Esophagus squamous epithelium (tissue), 5 donors: ENCODE measurements at regions not wholly inside any gene's neighbourhood (a gene's known extent, or its start where the extent isn't known, plus 50 kb on each side); places are given as distances from the start of the nearest gene placed in this dataset.
"Not testable (repeated sequence)": the region's sequence is repeated elsewhere in the genome, so short reads cannot be mapped to it uniquely, and the experiment has no call there.

Source experiments
- DNase-seq: peaks from one replicate; lab custom pipeline; 2025; lab: John Stamatoyannopoulos, UW
- H3K27ac ChIP-seq, 4 donors: fragments of 200-600 bp; sonication (generic); one replicate each; pipeline ENCODE4 v1.5.1; 2016 to 2019; ENCODE audit warnings: mild to moderate bottlenecking in 1 of 4
- H3K27me3 ChIP-seq, 4 donors: fragments of 200-600 bp; sonication (generic); 1 replicate in 3 of 4; 2 replicates in 1 of 4; pipeline versions ENCODE4 v1.5.1 to v1.6.0; 2017 to 2021; ENCODE audit warnings: antibody characterized with exemption in 1 of 4
- H3K36me3 ChIP-seq, 3 donors: fragments of 200-600 bp; sonication (generic); one replicate each; pipeline ENCODE4 v1.5.1; 2016 to 2019
- H3K4me1 ChIP-seq, 3 donors: fragments of 200-600 bp; sonication (generic); one replicate each; pipeline ENCODE4 v1.5.1; 2017 to 2019
- H3K4me3 ChIP-seq, 4 donors: fragments of 200-600 bp; sonication (generic); 1 replicate in 3 of 4; 2 replicates in 1 of 4; pipeline ENCODE4 v1.5.1; 2016 to 2019; ENCODE audit warnings: mild to moderate bottlenecking in 2 of 4, moderate library complexity in 1 of 4
- H3K9me3 ChIP-seq, 3 donors: fragments of 200-600 bp; sonication (generic); one replicate each; pipeline ENCODE4 v1.5.1; 2016 to 2019
- POLR2A ChIP-seq, 4 donors: fragments of 450-650 bp; IDR thresholded peaks; one replicate each; pipeline ENCODE4 v1.6.1; 2017; ENCODE audit warnings: antibody characterized with exemption in 4 of 4, mild to moderate bottlenecking in 4 of 4, moderate library complexity in 3 of 4
- WGBS, 2 donors: methylation state at CpG; one replicate each; pipeline ENCODE4 v1.1.5; 2018; 5-methylcytosine and 5-hydroxymethylcytosine counted together
- intact Hi-C: fragments of 100-400 bp; cut with DNase I; formaldehyde crosslinking; loops from one replicate; pipeline ENCODE4 v1.15.0; 2022
- TF ChIP-seq, protein P1 (sequence below), 6 experiments: fragments of 450-650 bp in 4 of 6; fragments of 200-600 bp in 2 of 6; sonication (generic) in 2 of 6; IDR thresholded peaks; one replicate each; pipeline ENCODE4 v1.5.1; 2016 to 2019; ENCODE audit warnings: antibody characterized with exemption in 6 of 6, mild to moderate bottlenecking in 4 of 6, moderate library complexity in 4 of 6
- donor health status: DM: yes; HTN: yes; CAD: no.

DNA sequence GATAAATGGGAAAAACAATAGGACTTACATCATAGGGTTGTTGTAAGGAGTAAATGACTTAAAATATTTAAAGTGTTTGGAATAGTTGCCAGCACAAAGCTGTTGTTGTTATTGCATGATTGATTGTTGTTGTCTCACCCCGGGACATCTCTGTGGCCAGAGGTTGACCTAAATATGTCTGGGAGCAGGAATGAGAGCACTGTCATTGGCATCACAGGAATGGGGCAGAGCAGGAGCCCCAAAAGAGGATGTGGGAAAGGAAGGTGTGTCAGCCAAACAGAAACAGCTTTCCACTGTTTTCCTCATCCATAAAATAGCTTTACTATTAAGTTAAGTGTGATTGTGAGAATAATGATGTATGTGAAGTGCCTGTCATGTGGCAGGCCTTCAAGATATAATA is 121.6 kb downstream of the TMEM168 start:
- Histone ChIP-seq H3K4me1 (no peaks in the 10 kb centered on the region), H3K4me3 (no peak overlapping the region), H3K9me3 (no peaks in the 10 kb centered on the region), H3K27me3 (no peaks in the 10 kb centered on the region), H3K27ac (no peak overlapping the region), H3K36me3 (no peaks in the 10 kb centered on the region)
- TF ChIP-seq POLR2A (IDR thresholded peaks at IDR 0.05) = no peak
- TF ChIP-seq, protein P1, sequence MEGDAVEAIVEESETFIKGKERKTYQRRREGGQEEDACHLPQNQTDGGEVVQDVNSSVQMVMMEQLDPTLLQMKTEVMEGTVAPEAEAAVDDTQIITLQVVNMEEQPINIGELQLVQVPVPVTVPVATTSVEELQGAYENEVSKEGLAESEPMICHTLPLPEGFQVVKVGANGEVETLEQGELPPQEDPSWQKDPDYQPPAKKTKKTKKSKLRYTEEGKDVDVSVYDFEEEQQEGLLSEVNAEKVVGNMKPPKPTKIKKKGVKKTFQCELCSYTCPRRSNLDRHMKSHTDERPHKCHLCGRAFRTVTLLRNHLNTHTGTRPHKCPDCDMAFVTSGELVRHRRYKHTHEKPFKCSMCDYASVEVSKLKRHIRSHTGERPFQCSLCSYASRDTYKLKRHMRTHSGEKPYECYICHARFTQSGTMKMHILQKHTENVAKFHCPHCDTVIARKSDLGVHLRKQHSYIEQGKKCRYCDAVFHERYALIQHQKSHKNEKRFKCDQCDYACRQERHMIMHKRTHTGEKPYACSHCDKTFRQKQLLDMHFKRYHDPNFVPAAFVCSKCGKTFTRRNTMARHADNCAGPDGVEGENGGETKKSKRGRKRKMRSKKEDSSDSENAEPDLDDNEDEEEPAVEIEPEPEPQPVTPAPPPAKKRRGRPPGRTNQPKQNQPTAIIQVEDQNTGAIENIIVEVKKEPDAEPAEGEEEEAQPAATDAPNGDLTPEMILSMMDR (IDR thresholded peaks at IDR 0.05) = no peak
- 58 to 63% methylated on average over 1 of the region's 1 CpG for WGBS, 2 donors
- DNase-seq = no peak
- intact Hi-C loops = no loop called here

DNA sequence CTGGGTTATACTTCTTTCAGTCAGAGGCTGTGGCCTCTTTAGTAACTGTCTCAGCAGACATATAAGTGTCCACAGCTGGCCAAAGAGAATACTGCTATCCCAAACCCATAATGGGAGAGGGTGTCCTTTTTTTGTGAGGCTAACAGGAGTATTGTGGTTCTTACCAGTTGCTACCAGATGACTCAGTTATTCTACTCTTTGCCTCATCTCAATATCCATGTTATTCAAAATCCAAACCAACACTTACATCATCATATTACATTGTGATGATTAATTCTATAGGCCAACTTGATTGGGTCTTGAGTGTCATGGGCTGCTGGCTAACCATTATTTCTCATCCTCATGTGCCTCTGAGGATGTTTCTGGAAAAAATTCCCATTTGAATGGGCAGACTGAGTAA is 120.9 kb downstream of the TMEM168 start:
- DNase-seq = no peak
- no peak for TF ChIP-seq POLR2A (IDR thresholded peaks at IDR 0.05)
- Histone ChIP-seq H3K27ac (no peak overlapping the region), H3K27me3 (no peaks in the 10 kb centered on the region), H3K36me3 (no peaks in the 10 kb centered on the region), H3K9me3 (no peaks in the 10 kb centered on the region), H3K4me3 (no peak overlapping the region), H3K4me1 (no peaks in the 10 kb centered on the region)
- intact Hi-C loops = no loop called here

DNA sequence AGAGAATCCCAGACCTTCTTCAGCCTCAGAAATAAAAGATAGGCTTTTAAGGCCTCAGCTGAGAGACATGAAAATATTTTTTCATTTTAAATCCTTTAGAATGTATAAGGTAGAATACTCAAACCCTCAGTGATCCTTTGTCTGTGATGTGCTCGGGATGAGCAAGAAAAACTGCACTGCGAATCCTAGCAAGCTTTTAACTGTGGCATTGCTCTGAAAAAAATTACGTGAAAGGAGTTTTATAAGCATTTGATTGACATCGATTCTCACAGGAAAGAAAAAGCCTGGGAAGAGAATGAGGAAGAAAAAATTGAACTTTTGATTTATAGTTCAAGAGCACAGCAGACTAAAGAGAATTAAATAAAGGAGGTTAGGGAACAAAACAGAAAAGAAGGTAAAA is 120.0 kb downstream of the TMEM168 start:
- Histone ChIP-seq H3K9me3 (no peaks in the 10 kb centered on the region), H3K36me3 (no peaks in the 10 kb centered on the region), H3K27me3 (no peaks in the 10 kb centered on the region), H3K4me1 (no peaks in the 10 kb centered on the region), H3K27ac (no peak overlapping the region), H3K4me3 (no peak overlapping the region)
- no peak for DNase-seq
- intact Hi-C loops = no loop called here
- WGBS, 2 donors = 74 to 86% methylated on average over 4 of the region's 4 CpGs
- TF ChIP-seq, protein P1 (IDR thresholded peaks at IDR 0.05) = no peak
- no peak for TF ChIP-seq POLR2A (IDR thresholded peaks at IDR 0.05)

DNA sequence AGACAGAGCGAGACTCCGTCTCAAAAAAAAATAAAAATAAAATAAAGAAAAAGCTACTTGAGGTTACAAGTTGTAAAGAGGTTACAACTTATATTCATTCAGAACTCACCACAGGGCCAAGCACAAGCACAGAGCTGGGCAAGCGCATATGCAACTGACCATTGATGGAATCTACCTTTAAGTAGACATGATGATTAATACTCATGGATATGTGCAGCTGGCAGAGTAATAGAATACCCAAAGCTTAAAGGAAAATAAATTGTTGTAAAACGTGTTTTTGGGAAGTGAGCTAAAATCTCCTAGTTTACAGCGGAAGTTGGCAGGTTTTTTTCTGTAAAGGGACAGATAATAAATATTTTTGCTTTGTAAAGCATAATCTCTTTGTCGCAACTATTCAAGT is 111.6 kb downstream of the TMEM168 start:
- Histone ChIP-seq H3K27ac (no peak overlapping the region), H3K4me3 (no peak overlapping the region), H3K9me3 (no peaks in the 10 kb centered on the region), H3K27me3 (no peaks in the 10 kb centered on the region), H3K36me3 (no peaks in the 10 kb centered on the region), H3K4me1 (no peaks in the 10 kb centered on the region)
- intact Hi-C loops = no loop called here
- DNase-seq = no peak
- TF ChIP-seq, protein P1 (IDR thresholded peaks at IDR 0.05) = no peak
- TF ChIP-seq POLR2A (IDR thresholded peaks at IDR 0.05) = no peak
- 70 to 74% methylated on average over 6 of the region's 6 CpGs for WGBS, 2 donors

DNA sequence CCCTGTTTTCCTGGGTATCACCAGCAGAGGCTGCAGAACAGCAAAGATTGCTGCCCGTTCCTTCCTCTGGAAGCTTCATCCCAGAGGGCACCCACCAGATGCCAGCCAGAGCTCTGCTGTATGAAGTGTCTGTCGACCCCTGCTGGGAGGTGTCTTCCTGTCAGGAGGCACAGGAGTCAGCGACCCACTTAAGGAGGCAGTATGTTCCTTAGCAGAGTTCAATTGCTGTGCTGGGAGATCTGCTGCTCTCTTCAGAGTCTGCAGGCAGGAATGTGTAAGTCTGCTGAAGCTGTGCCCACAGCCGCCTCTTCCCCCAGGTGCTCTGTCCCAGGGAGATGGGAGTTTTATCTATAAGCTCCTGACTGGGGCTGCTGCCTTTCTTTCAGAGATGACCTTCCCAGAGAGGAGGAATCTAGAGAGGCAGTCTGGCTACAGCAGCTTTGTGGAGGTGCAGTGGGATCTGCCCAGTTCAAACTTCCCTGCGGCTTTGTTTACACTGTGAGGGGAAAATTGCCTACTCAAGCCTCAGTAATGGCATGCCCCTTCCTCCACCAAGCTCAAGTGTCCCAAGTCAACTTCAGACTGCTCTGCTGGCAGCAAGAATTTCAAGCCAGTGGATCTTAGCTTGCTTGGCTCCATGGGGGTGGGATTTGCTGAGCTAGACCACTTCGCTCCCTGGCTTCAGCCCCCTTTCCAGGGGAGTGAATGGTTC is 100.6 kb downstream of the TMEM168 start:
- H3K4me1 ChIP-seq, H3K4me3 ChIP-seq, DNase-seq, H3K27ac ChIP-seq, H3K36me3 ChIP-seq, intact Hi-C loops, H3K27me3 ChIP-seq, H3K9me3 ChIP-seq: not testable (repeated sequence)
- no CpG with 5 or more reads among the region's 6 CpGs for WGBS, 2 donors

DNA sequence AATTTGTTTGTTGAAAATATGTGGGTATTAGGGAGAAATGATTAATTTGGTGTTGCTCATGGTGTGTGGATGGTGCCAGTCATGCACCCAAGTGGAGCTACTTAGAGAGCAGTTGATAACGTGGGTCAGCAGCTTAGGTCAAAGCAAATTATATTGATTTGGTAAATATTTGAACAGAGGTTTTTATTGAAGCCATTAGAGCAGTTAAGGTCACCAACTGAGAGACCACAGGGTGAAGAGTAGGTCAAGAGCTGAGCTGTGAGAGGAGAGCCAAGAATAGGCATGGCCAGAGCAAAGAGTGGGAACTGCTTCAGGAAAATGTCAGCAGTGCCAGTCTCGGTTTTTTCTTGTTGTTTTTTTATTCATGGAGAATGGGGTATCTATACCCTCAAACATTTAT is 97.9 kb downstream of the TMEM168 start:
- intact Hi-C loops = no loop called here
- TF ChIP-seq POLR2A (IDR thresholded peaks at IDR 0.05) = no peak
- TF ChIP-seq, protein P1 (IDR thresholded peaks at IDR 0.05) = no peak
- Histone ChIP-seq H3K36me3 (no peaks in the 10 kb centered on the region), H3K4me1 (no peaks in the 10 kb centered on the region), H3K27ac (no peak overlapping the region), H3K27me3 (no peaks in the 10 kb centered on the region), H3K9me3 (peaks cover 0 to 2% (median 0%) of the 10 kb centered on the region in 3 donors), H3K4me3 (no peak overlapping the region)
- WGBS, 2 donors = 24 to 27% methylated on average over 2 of the region's 2 CpGs
- no peak for DNase-seq

DNA sequence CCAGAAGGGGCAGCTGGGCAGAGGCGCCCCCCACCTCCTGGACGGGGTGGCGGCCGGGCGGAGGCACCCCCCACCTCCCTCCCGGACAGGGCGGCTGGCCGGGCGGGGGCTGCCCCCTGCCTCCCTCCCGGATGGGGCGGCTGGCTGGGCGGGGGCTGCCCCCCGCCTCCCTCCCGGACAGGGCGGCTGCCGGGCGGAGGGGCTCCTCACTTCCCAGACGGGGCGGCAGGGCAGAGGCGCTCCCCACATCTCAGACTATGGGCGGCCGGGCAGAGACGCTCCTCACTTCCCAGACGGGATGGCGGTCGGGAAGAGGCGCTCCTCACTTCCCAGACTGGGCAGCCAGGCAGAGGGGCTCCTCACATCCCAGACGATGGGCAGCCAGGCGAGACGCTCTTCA is 93.0 kb downstream of the TMEM168 start:
- H3K9me3 ChIP-seq, H3K27ac ChIP-seq, DNase-seq, H3K27me3 ChIP-seq, H3K36me3 ChIP-seq, intact Hi-C loops, H3K4me1 ChIP-seq, H3K4me3 ChIP-seq: not testable (repeated sequence)
- WGBS, 2 donors = no CpG with 5 or more reads among the region's 30 CpGs
